ENCODE measurements at regions not wholly inside any gene's neighbourhood (a gene's known extent, or its start where the extent isn't known, plus 50 kb on each side); places are given as distances from the start of the nearest gene placed in this dataset.

GRCh38 chr15:38670128-38671005 lies 105.8 kb upstream of the RASGRP1 start:
- Histone ChIP-seq H3K56ac (replicated peaks; ENCODE audit: insufficient read length, low read depth, low read length) (no peak overlapping the region), H3K14ac (ENCODE audit: insufficient read length) (no peak overlapping the region), H3K27me3 (replicated peaks in 1 of 4; ENCODE audit: control insufficient read depth in 3 of 4, extremely low read depth in 1 of 4, insufficient read depth in 3 of 4, low read length in 3 of 4) (peaks cover 0 to 1% (median 0%) of the 10 kb centered on the region in 4 experiments; a peak in 1 of 7 replicates), H3K79me2 (ENCODE audit: control insufficient read depth in 1 of 2, insufficient read depth in 2 of 2, low read length in 2 of 2) (no peaks in the 10 kb centered on the region), H2AFZ (ENCODE audit: low read length) (no peak overlapping the region), H3K27ac (ENCODE audit: low read depth, low read length) (no peak overlapping the region), H2BK15ac (ENCODE audit: low read length) (no peak overlapping the region), H3K18ac (ENCODE audit: extremely low read depth, low read length) (no peak overlapping the region), H4K8ac (ENCODE audit: extremely low read depth, insufficient read depth, low read length) (no peak overlapping the region), H3K79me1 (ENCODE audit: low read depth, low read length) (no peaks in the 10 kb centered on the region), H3K9ac (replicated peaks in 1 of 4; ENCODE audit: extremely low read depth in 1 of 4, low read depth in 3 of 4, low read length in 3 of 4) (no peak overlapping the region), H3K23ac (ENCODE audit: insufficient read length) (no peak overlapping the region), H3K4ac (replicated peaks; ENCODE audit: insufficient read length, low read depth, low read length) (no peak overlapping the region), H3K4me2 (ENCODE audit: insufficient read depth in 1 of 2, low read depth in 2 of 2, low read length in 2 of 2) (no peak overlapping the region), H3K4me1 (replicated peaks in 1 of 4; ENCODE audit: control insufficient read depth in 3 of 4, insufficient read depth in 4 of 4, low read length in 3 of 4) (peaks cover 0 to 5% (median 2%) of the 10 kb centered on the region in 4 experiments; a peak in 3 of 7 replicates), H4K91ac (replicated peaks; ENCODE audit: insufficient read length, low read length) (no peak overlapping the region), H3K23me2 (ENCODE audit: low read depth, low read length) (no peaks in the 10 kb centered on the region), H2BK5ac (ENCODE audit: low read depth, low read length) (no peak overlapping the region), H2BK120ac (replicated peaks; ENCODE audit: low read depth, low read length) (no peak overlapping the region), H2BK20ac (ENCODE audit: low read length) (no peak overlapping the region), H3K36me3 (ENCODE audit: control insufficient read depth in 2 of 4, insufficient read depth in 4 of 4, low read length in 3 of 4) (no peaks in the 10 kb centered on the region), H4K20me1 (replicated peaks in 1 of 2; ENCODE audit: control insufficient read depth in 1 of 2, insufficient read depth in 2 of 2, low read length in 2 of 2) (no peaks in the 10 kb centered on the region), H4K5ac (ENCODE audit: insufficient read length, low read depth, low read length) (no peak overlapping the region), H3K4me3 (ENCODE audit: extremely low read depth in 1 of 4, insufficient read depth in 2 of 4, low read depth in 3 of 4, low read length in 4 of 4) (no peak overlapping the region), H3K9me3 (ENCODE audit: insufficient read depth in 2 of 2, low read depth in 1 of 2, low read length in 1 of 2) (no peaks in the 10 kb centered on the region), H2AK5ac (ENCODE audit: low read depth, low read length) (no peak overlapping the region), H2BK12ac (ENCODE audit: low read depth, low read length) (no peak overlapping the region)
- POLR2A ChIA-PET (ENCODE audit: partially characterized antibody): no interaction called here
- WGBS, 2 experiments (ENCODE audit: extremely low coverage in 1 of 2, insufficient coverage in 1 of 2, insufficient read length in 1 of 2, insufficient replicate concordance in 2 of 2, low coverage in 1 of 2, low lambda C conversion rate in 2 of 2, missing lambda C conversion rate in 1 of 2): 95% methylated on average over 3 of the region's 3 CpGs; no CpG with 5 or more reads in 1 of the 2 experiments
- DNase-seq (ENCODE audit: low read depth in 1 of 2, low spot score in 2 of 2) (no peak), FAIRE-seq (no peak)
- CTCF ChIA-PET (ENCODE audit: partially characterized antibody): interaction anchor here (1.0 to 2.8 kb wide), 2 partner anchors 16 to 29 kb away, joined by 3 to 9 read pairs; no protein-coding TSS in a partner anchor
- TF ChIP-seq TEAD4 (IDR thresholded peaks at IDR 0.05; ENCODE audit: low read depth, low read length) (no peak), ATF3 (IDR thresholded peaks at IDR 0.05; ENCODE audit: insufficient read depth, low read depth, low read length) (no peak), POLR2A (IDR thresholded peaks at IDR 0.05; ENCODE audit: control extremely low read depth in 1 of 2, low read depth in 2 of 2, low read length in 2 of 2) (no peak), KDM5A (IDR thresholded peaks at IDR 0.05; ENCODE audit: low read length) (no peak), USF2 (IDR thresholded peaks at IDR 0.05; ENCODE audit: low read length) (no peak), CBX5 (IDR thresholded peaks at IDR 0.05; ENCODE audit: low read depth, low read length) (no peak), POLR2AphosphoS5 (IDR thresholded peaks at IDR 0.05; ENCODE audit: low read depth, low read length) (no peak), HDAC6 (IDR thresholded peaks at IDR 0.05; ENCODE audit: low read depth, low read length) (no peak), NANOG (IDR thresholded peaks at IDR 0.05; ENCODE audit: insufficient read depth, low read depth, low read length, poor library complexity, severe bottlenecking) (no peak), BACH1 (IDR thresholded peaks at IDR 0.05; ENCODE audit: low read length) (no peak), SP2 (IDR thresholded peaks at IDR 0.05; ENCODE audit: low read length) (no peak), SUZ12 (IDR thresholded peaks at IDR 0.05; ENCODE audit: low read length) (no peak)
